GM13976 (cell line): ENCODE measurements at regions not wholly inside any gene's neighbourhood (a gene's known extent, or its start where the extent isn't known, plus 50 kb on each side); places are given as distances from the start of the nearest gene placed in this dataset.

Source experiments
- DNase-seq: peaks from one replicate; pipeline ENCODE4 v3.0.0; 2012; ENCODE audit warnings: low spot score
- in situ Hi-C: fragments of 300-500 bp; cut with MboI; formaldehyde crosslinking; loops from one replicate; pipeline ENCODE4 v1.12.0; 2022; ENCODE audit warnings: low sequenced_read_pairs, mixed read lengths, inconsistent platforms; ENCODE audit not compliant: unreplicated experiment
- TF ChIP-seq, protein P1 (sequence below): IDR thresholded peaks from 2 replicates; pipeline ENCODE4 v1.5.1; 2012; ENCODE audit warnings: borderline replicate concordance, mild to moderate bottlenecking; ENCODE audit not compliant: insufficient read depth; ENCODE audit errors: extremely low read depth, missing control alignments, control extremely low read depth

DNA sequence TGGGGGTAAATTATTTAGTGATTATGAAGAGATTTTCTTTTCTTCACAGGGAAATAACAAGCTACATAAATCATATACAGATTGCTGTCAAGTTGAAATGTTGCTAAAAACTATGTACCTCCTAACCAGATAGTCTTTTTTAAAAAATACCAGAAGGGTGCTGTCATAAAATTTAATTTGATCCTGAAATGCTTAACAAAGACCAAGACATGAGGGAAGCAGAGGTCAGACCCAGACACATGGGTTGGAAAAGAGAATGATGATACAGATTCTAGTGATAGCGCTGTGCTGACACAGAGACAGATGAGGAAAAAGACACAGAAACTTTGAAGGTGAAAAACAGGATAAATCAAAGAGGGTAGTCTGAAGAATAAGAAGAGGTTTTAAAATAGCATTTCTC, 573.1 kb downstream of the HACE1 start:
- in situ Hi-C loops: no loop called here
- no peak for DNase-seq
- TF ChIP-seq, protein P1, sequence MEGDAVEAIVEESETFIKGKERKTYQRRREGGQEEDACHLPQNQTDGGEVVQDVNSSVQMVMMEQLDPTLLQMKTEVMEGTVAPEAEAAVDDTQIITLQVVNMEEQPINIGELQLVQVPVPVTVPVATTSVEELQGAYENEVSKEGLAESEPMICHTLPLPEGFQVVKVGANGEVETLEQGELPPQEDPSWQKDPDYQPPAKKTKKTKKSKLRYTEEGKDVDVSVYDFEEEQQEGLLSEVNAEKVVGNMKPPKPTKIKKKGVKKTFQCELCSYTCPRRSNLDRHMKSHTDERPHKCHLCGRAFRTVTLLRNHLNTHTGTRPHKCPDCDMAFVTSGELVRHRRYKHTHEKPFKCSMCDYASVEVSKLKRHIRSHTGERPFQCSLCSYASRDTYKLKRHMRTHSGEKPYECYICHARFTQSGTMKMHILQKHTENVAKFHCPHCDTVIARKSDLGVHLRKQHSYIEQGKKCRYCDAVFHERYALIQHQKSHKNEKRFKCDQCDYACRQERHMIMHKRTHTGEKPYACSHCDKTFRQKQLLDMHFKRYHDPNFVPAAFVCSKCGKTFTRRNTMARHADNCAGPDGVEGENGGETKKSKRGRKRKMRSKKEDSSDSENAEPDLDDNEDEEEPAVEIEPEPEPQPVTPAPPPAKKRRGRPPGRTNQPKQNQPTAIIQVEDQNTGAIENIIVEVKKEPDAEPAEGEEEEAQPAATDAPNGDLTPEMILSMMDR: no peak

- TF ChIP-seq, protein P1: no peak
- in situ Hi-C loops: no loop called here
- DNase-seq: no peak
Observed at GRCh38 chr6:104284872-104285271, 574.8 kb downstream of the HACE1 start.

- DNase-seq: no peak
- in situ Hi-C loops: no loop called here
- TF ChIP-seq, protein P1: no peak
Observed at GRCh38 chr6:104282581-104282980, 577.1 kb downstream of the HACE1 start.

GRCh38 chr6:104281370-104281769, 578.3 kb downstream of the HACE1 start:
- TF ChIP-seq, protein P1: no peak
- in situ Hi-C loops: no loop called here
- DNase-seq: no peak

DNA sequence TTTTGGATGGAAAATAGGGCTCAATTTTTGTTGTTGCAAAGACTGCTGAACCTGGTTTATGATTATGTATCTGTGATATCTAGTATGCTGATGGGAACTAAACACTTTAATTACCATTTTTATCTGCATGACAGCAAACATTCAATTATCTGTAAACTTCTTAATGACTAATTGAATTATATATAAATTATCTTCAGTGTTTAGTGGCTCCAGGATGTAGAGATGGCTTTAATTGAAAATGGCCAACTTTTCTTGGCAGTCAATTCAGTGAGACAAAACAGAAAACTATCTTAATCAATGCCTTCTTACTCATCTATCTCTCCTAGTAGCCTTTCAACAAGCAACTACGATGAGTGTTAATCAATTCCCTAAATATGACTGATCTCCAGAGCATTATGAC, 591.3 kb downstream of the HACE1 start:
- in situ Hi-C loops: no loop called here
- TF ChIP-seq, protein P1: no peak
- no peak for DNase-seq

- no peak for DNase-seq
- TF ChIP-seq, protein P1: no peak
- in situ Hi-C loops: no loop called here
Observed at GRCh38 chr6:104266922-104267321, 592.8 kb downstream of the HACE1 start.

- in situ Hi-C loops: no loop called here
- DNase-seq: no peak
- TF ChIP-seq, protein P1: no peak
Observed at GRCh38 chr6:104256646-104257045, 603.1 kb downstream of the HACE1 start.
